ENCODE measurements at regions not wholly inside any gene's neighbourhood (a gene's known extent, or its start where the extent isn't known, plus 50 kb on each side); places are given as distances from the start of the nearest gene placed in this dataset. TPM values are rescaled to one million over a fixed set of nuclear protein-coding genes. Genes with fewer than 3 reads are reported as not detected.
"Not testable (repeated sequence)": the region's sequence is repeated elsewhere in the genome, so short reads cannot be mapped to it uniquely, and the experiment has no call there.

GRCh38 chr9:40883423-40884071 is 244.9 kb downstream of the FOXD4L6 start:
- H3K27ac ChIP-seq (ENCODE audit: low read depth, low read length); H3K4me3 Mint-ChIP-seq; CTCF ChIA-PET; H3K4me3 ChIP-seq (ENCODE audit: low read length); H3K27ac Mint-ChIP-seq; H3K4me1 ChIP-seq (ENCODE audit: control insufficient read depth in 2 of 2, insufficient read depth in 2 of 2, low read length in 2 of 2); POLR2A ChIA-PET; ATAC-seq; H3K4me1 Mint-ChIP-seq; H3K36me3 ChIP-seq (ENCODE audit: control insufficient read depth in 2 of 3, insufficient read depth in 3 of 3, low read length in 3 of 3); intact Hi-C loops (cut with micrococcal nuclease); H3K27me3 Mint-ChIP-seq; DNase-seq; H3K27me3 ChIP-seq (ENCODE audit: control insufficient read depth in 2 of 2, insufficient read depth in 2 of 2, low read length in 2 of 2): not testable (repeated sequence)
- Mint-ChIP-seq H3K9me3 (peaks cover 30 to 98% (median 81%) of the 10 kb centered on the region in 11 donors), H3K36me3 (peaks cover 0 to 49% (median 12%) of the 10 kb centered on the region in 5 donors)
- peaks cover 0 to 63% (median 9%) of the 10 kb centered on the region in 3 experiments for H3K9me3 ChIP-seq (ENCODE audit: control insufficient read depth in 2 of 3, low read length in 3 of 3)

- H3K9me3 Mint-ChIP-seq: peaks cover 14 to 95% (median 67%) of the 10 kb centered on the region in 11 donors
Observed at GRCh38 chr9:40873753-40874295, 254.7 kb downstream of the FOXD4L6 start.

GRCh38 chr9:40868437-40868836 is 260.0 kb downstream of the FOXD4L6 start:
- H3K9me3 ChIP-seq (ENCODE audit: control insufficient read depth in 2 of 3, low read length in 3 of 3): peaks cover 0 to 33% (median 7%) of the 10 kb centered on the region in 3 experiments
- H3K27me3 Mint-ChIP-seq; H3K4me3 ChIP-seq (ENCODE audit: low read length); H3K4me1 ChIP-seq (ENCODE audit: control insufficient read depth in 2 of 2, insufficient read depth in 2 of 2, low read length in 2 of 2); DNase-seq; CTCF ChIA-PET; H3K4me3 Mint-ChIP-seq; H3K27me3 ChIP-seq (ENCODE audit: control insufficient read depth in 2 of 2, insufficient read depth in 2 of 2, low read length in 2 of 2); H3K27ac ChIP-seq (ENCODE audit: low read depth, low read length); ATAC-seq; H3K27ac Mint-ChIP-seq; H3K4me1 Mint-ChIP-seq; POLR2A ChIA-PET; intact Hi-C loops (cut with micrococcal nuclease); H3K36me3 ChIP-seq (ENCODE audit: control insufficient read depth in 2 of 3, insufficient read depth in 3 of 3, low read length in 3 of 3): not testable (repeated sequence)
- Mint-ChIP-seq H3K9me3 (peaks cover 9 to 64% (median 52%) of the 10 kb centered on the region in 11 donors), H3K36me3 (peaks cover 2 to 45% (median 16%) of the 10 kb centered on the region in 5 donors)

More at GRCh38 chr9:40873753-40874295, 254.7 kb downstream of the FOXD4L6 start:
- ATAC-seq; H3K27me3 ChIP-seq (ENCODE audit: control insufficient read depth in 2 of 2, insufficient read depth in 2 of 2, low read length in 2 of 2); H3K4me3 Mint-ChIP-seq; CTCF ChIA-PET; H3K4me3 ChIP-seq (ENCODE audit: low read length); H3K27ac Mint-ChIP-seq; POLR2A ChIA-PET; intact Hi-C loops (cut with micrococcal nuclease); H3K27ac ChIP-seq (ENCODE audit: low read depth, low read length); H3K4me1 ChIP-seq (ENCODE audit: control insufficient read depth in 2 of 2, insufficient read depth in 2 of 2, low read length in 2 of 2); DNase-seq; H3K4me1 Mint-ChIP-seq; H3K27me3 Mint-ChIP-seq; H3K36me3 ChIP-seq (ENCODE audit: control insufficient read depth in 2 of 3, insufficient read depth in 3 of 3, low read length in 3 of 3): not testable (repeated sequence)
- H3K9me3 ChIP-seq (ENCODE audit: control insufficient read depth in 2 of 3, low read length in 3 of 3): peaks cover 0 to 32% (median 7%) of the 10 kb centered on the region in 3 experiments
- peaks cover 0 to 39% (median 9%) of the 10 kb centered on the region in 5 donors for H3K36me3 Mint-ChIP-seq

Small RNA genes lying in the stretch of these regions (microRNA-seq; reads per million reads assigned to microRNA genes)
- gene MIR1299 (ENCODE audit: borderline microRNAs expressed): not detected

Data from naive thymus-derived CD4-positive, alpha-beta T cell (primary cell).